Stimulated activated CD4-positive, alpha-beta T cell treated with anti-CD3 and anti-CD28 coated beads, TNF-alpha, amount 100 ng/mL, for 24 hours (primary cell): ENCODE measurements at regions not wholly inside any gene's neighbourhood (a gene's known extent, or its start where the extent isn't known, plus 50 kb on each side); places are given as distances from the start of the nearest gene placed in this dataset.
"Not testable (repeated sequence)": the region's sequence is repeated elsewhere in the genome, so short reads cannot be mapped to it uniquely, and the experiment has no call there.

ENCODE experiments used
- DNase-seq, 3 experiments: peaks; one replicate each; pipeline ENCODE4 v3.0.0-alpha.2; 2020; ENCODE audit warnings: low read depth in 3 of 3

DNA sequence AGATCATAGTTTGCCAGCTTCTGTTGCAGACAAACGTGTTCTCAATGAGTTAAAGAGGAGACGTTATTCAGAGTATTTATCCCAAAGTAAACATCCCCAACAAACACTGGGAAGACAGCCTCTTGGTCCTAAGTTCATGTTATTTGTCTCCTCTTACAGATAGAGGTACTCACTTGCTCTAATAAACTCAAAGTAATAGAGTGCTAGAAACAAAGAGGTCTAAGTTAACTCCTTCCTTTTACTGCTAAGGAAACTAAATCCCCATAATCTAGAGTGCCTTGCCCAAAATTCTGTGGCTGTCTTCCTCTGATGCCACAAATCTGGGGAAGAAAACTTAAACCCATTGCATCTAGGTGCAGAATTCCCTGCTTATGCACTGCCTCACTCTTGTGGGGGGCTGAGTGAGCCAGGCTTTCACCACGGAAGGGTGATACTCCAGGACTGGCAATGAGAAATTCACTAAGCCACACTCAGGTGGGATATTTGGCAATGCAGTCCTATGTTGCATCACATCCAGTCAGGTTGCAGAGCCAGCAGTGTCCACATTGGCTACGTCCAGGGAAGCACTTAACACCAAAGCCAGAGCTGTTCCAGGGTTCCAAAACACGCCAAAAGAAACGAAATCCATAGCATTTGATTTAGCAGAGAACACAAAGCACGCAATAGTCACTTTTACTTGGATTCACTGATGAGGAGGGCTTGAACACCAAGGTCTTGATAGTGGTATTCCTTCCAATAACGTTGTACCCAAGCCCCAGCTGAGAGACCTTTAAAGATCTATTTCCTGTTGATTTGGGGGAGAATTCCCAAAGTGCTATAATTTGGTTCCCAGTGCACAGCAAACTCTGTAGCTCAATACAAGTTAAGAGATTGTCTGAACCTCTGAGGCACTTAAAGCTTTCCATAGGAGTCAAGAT lies 81.0 kb upstream of the FOXQ1 start:
- no peak for DNase-seq

DNA sequence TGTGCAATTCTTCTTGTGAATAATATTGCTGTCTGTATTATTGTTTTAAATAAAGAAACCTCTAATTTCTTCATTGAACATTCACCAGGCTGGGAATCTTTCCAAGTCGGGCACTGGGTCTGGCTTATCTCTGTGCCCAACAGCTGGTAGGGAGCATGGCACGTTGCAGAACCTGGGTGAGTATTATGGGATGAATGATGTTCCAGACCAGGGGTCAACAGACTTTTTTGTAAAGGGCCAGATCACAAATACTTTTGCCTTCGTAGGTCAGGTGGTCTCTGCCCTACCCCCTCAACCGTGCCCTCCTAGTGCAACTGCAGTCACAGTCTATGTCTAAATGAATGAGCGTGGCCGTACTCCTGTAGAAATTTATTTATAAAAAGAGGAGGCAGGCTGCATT lies 81.6 kb upstream of the FOXQ1 start:
- no peak for DNase-seq

DNA sequence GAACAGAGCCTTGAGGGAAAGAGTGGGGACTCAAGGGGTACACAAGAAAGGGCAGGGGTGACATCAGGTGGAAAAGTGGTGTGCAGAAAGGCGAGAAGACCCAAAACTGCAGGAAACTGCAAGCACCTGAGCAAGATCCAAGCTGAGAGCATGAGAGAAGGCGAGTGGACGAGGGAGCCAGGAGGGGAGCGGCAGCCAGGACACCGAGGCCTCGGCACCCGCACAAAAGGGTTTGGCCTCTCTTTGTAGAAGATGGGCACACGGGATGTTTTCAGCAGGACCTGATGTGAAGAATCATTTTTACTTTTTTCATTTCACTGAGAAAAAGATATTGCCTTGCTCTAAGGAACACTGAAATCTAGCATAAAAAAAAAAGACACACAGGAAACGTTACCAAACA lies 82.1 kb upstream of the FOXQ1 start:
- no peak for DNase-seq

DNA sequence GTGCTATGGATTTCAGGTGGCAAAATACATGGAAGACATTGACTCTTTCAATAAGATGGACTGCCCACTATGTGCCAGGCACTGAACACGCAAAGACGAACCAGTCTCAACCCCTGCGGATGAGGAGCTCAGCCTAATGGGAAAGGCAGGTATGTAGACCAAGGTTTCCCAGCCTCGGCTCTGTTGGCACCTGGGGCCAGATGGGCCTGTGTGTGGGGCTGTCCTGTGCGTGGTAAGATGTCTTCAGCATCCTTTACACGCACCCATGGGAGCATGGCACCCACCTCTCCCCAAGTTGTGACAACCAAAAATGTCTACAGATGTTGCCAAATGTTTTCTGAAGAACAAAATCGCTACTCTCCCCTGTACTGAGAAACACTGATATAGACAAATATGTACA lies 82.6 kb upstream of the FOXQ1 start:
- DNase-seq = no peak

DNA sequence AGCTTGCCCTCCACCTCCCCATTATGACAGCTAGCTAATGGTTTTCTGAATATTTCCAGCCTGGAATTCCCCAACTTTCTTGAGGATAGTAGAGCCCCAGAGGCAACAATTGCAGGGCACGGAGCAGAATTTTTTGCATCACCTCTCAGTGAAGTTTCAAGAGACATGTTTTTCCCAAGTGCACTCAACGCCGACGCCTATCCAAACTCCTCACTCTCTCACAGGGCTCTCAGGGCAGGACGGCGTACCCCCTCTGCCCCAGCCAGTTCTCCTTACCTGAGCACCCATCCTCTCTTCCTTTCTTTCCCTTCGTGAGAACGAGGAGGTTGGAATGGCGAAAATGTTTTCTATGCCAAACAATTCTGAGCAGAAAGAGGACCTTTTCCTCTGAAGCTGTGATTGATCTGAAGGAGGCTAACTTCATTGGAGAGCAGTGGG lies 83.1 kb upstream of the FOXQ1 start:
- no peak for DNase-seq

DNA sequence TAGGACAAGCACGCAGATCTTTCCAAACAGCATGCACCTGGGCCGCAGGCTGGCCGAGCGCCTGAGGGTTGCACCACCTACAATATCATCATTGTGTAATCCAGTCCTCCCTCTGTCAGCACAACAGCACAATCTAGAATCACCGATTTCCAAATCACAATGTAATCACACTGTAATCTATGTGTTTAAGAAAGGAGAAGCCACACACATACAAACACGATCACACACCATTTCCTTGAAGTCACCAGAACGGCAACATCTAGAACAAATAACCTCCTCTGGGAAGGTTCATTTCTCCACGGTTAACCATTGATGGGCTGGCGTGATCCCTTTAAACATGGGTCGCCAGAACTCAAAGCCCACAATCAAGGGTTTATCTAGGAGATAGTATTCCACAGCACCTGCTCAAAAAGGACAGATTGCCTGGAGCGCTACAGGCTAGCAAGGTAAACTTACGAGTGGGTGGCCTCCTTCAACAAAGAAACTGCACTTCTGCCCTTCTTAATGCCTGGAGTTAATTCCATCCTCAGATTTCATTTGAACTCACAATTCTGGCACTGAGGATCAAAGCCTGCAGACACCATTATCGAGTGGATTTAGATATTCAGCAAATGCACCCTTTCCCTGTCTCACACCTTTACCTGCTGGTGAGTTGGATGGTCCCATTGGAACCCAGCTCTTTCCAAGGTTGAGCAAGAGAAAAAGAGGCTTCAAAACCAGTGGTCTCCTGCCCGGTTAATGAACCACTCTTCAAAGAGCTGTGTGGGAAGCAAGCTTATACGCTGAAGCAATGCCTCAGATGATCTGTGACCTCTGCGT lies 83.8 kb upstream of the FOXQ1 start:
- no peak for DNase-seq

DNA sequence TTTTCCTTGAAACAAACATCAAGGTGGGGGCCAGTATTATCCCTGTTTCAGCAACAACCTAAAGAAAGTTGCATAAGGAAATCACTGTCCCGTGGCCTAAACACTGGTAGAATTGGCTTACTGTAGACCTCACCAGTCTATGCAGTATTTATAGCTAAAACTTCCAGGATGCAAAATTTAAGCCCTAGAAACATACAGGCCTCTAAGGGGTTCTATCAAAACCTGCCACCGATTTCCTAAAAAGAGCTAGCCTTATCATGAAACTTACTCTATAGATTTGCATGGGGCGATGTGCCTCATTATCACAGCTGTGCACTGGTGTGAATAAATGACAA lies 84.3 kb upstream of the FOXQ1 start:
- DNase-seq = no peak

DNA sequence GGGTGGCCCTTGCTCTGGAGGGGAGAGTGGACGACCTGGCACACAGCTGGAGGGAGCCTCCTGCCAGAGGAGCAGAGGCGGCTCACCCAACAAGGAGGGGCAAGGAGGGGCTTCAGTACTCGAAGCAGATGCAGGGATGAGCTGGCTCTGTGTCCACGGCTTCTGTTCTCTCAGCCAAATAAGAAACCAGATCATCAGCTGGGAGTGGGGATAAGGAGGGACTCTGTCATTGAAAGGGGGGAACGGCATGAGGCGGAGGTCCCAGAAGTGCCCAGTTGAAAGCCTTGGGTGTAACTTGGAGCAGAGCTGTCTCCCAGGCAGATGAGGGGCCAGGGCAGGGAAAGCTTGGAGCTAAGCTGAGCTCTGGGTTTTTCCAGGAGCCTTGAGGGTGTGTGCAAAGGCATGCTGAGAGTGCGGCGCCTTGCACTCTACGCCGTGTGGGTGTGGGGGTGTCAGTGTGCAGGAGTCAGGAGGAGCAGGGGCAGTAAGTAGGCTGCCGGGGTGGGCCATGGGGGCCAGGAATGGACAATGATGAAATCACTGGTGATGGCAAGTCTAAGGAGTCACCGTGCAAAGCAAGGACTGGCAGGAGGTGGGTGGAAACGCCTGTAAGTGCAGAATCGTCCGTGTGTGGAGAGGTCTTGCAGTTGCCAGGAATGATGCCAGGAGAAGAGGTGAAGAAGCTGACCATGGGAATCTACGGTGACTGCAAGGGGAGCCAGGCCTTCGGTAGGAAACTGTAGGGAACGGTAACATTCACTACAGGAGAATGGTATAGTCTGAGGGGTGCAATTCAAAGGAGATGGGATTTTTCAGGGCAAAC lies 85.4 kb upstream of the FOXQ1 start:
- no peak for DNase-seq

DNA sequence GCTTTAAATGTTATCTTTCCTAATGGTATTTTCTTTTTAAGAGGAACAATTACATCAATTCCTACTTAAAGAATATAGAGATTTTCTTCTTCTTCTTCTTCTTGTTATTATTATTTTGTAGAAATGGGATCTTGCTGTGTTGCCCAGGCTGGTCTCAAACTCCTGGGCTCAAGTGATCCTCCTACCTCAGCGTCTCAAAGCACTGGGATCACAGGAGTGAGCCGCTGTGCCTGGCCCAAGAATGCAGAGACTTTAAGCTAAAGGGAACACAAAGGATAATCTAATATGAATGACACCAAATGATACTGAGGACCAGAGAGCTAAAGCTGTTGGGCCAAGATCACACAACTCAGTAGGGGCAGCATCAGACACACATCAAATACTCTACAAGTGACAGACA lies 87.4 kb upstream of the FOXQ1 start:
- no peak for DNase-seq

DNA sequence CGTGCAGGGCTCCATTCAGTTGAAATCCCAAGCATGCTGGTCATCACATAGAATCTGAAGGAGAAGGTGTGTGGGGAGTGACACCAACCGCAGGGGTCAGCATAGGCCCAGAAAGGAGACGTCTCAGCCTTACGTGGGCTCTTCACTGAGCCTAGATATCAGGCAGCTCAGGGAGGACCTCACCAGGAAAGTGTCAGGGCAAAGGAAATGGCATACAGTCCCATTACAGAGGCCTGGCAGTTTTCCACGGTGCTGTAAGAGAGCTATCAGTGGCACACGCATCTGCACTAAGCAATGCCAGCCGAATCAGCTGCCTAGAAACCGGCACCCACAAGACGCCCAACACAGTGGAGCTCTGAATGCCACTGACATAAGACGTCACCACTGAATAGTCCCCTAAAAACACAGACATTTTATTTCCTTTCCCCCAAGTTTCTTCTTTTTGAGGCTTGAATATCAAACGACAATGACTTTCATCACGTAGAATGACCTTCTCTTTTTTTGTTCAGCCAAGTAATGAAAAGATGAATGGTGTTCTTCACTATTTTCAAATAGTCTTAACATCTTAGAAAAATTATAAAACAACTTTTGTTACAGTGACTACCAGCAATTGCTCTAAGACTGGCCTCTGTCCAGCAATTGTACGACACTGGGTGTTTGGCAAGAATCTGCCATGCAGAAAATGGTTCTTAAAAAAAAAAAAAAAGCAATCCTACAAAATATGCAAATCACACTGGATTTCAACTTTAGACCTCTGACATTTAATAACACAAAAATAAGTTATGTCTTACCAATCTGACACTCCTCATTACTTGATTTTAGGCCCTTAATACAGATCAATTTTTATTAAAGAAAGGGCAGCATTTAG lies 88.9 kb upstream of the FOXQ1 start:
- DNase-seq = no peak

DNA sequence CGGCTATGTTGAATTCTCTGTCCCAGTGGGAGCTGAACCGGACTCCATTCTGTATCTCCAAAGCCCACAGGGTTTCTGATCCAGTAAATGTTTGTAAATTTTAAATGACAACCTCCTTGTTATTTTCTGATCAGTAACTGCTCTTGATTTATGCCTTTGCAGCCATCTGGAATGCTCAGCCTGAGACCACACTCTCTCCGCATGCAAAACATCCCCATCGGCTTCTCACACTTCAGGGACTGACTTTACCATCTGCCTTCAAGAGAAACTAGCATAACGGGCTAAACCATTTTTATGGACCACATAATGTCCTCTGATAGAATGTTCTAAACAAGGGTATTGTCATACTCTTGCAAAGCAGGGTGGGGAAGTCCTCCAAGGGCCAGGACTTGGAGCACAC lies 94.5 kb upstream of the FOXQ1 start:
- no peak for DNase-seq

DNA sequence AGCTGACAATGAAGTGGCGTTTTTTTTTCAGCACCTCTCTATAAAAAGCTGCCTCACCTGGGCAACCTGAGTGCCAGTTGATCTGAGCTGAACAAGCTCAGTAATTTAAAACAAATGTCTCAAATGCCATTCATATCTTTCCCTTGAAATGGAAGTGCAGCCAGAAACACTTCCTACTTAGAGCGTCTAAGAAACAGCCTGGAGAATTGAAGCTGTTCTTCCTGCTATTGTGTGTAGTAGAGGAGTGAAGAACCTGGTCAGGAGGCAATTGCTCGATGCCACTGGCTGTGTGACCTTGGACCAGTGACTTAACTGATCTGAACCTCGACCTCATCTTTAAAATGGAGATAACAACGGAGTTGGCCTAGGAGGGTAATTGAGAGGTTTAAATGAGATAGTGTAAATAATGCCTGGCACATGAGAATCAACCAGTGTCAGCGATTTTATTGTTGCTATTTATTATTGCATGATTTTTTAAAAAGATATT lies 95.4 kb upstream of the FOXQ1 start:
- DNase-seq = no peak

DNA sequence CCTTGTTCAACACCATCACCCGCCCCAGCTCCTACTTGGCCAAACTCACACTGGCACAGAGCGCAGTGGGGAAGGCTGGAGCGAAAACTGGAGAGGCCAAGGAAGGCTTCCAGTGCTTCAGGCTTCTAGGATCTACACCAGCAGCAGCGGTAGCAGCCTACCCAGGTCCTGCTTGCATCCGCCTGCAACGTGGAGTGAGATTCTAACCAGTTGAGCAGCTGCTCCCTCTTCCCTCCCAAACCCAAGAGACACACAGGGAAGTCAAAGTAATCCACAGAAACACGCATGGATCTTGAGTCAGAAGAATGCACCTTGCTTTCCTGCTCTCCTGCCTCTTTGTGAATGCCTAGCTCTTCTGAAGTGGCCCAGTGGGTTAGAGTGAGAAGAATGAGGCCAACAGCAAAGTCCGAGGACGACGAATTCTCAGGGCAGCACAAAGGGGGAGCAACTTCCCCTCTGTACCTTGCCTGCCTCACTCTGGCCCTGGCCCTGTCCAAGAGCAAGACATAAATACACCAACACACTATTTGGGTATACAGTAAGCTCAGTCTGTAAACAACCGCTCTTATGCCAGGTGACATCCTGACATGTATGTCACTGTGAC lies 95.9 kb upstream of the FOXQ1 start:
- DNase-seq = no peak

DNA sequence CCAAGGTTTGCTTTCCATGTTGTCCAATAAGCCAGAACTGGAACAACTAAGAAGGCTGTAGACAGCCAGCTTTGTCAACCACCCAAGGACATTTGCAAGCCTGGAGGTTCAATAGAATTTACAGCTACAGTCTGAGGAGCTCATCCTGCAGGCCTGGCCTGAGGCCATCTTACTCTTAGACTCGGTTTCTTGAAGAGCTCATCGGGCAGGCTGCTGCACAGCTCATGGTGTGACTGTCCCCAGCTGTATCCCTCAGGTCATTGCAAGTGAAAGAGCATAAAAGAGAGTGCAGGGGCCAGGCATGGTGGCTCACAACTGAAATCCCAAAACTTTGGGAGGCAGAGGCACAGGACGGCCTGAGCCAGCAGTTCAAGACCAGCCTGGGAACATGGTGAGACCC lies 96.9 kb upstream of the FOXQ1 start:
- DNase-seq = no peak

DNA sequence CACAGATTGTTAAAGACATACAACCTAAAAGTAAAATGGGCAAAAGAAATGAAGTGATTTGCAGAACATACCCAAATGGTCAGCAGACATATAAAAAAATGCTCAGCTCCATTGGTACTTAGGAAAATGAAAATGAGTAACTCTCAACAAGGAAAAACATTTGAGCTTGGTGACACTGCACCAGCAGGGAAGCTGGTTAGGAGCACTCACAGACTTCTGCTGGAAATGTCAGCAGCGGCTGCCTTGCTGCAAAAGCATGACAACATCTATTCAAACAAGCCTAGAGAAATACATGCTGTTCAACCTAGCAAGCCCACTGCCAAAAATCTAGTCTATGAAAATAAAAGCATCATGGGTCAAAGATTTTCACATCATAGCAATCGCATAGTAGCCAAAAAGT lies 99.0 kb upstream of the FOXQ1 start:
- DNase-seq = no peak

DNA sequence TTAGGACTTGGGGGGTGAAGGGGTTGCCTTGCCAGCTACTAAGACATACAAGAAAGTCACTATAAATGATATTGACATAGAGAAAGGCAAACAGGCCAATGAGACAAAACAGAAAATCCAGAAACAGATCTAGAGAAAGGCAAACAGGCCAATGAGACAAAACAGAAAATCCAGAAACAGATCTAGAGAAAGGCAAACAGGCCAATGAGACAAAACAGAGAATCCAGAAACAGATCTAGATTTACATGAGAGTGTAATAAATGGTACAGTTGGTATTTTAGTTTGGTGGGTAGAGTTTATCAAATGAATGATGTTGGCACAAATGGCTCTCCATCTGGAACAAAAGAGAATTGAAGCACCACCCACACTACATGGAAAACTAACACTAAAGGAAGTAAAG lies 99.8 kb upstream of the FOXQ1 start:
- not testable (repeated sequence) for DNase-seq

DNA sequence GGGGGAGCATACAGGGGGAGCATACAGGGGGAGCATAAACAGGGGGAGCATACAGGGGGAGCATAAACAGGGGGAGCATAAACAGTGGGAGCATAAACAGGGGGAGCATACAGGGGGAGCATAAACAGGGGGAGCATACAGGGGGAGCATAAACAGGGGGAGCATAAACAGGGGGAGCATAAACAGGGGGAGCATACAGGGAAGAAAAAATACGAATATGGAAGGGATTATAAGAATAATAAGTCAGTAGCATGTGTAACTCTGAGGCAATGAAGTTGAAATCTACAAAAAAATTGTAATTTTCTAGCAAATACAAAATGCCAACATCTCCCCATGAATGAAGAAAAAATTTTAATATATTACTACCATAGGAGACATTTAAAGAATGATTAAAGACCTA lies 101.3 kb upstream of the FOXQ1 start:
- DNase-seq = not testable (repeated sequence)

DNA sequence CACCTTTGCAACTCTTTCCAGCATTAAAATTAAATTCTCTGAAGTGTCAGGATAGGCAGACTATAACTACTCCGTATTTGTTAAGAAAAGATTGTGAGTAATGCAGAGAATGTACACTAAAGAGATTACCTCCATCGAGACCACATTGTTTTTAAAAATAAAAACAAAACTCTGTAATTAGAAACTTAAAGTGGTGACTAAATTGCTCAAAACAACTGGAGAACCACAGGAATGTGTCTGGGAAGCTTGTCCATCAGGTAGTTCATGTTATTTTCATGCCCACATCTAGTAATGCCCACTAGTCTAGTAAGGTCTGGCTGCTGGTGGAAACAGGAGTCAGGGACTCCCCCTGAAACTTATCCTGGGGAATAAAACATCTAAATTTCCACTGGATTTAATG lies 103.0 kb upstream of the FOXQ1 start:
- no peak for DNase-seq

DNA sequence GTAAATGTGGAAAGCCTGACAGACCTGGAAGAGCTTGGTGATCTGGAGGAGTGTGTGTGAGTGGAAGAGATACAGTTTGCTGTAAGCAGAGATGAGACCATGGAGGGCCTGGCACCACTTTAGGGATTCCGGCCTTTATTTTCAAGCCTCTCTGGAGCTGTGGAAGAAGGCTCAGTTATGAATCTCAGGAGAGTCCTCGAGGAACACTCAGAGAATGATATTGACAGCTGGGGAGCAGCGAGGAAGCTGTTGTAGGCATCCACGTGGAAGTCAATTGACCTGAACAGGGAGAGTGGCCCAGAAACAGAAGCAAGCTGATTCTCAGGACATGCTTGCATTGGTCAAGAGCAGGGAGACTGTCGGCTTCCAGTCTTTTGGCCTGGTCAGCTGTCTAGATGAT lies 108.4 kb upstream of the FOXQ1 start:
- DNase-seq = no peak

DNA sequence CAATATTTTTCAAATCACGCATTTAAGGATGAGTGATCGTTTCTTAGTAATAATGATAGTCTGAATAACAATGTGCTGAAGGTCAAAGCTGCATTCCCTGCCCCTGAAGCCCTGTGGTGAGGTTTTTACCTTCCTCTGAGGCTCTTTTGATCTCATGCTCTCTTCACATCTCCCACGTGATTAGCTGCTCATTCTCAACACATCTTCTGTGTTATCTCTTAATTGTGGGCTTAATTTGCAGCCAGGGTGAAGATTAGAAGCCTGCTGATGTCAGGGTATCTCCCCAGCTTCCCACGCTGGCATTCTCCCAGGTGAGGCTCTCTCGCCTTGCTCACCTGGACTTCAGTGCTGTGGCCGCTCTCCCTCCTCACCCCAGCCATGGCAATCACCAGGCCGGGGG lies 109.7 kb upstream of the FOXQ1 start:
- no peak for DNase-seq
